Neuronal stem cell (in vitro differentiated cells): ENCODE measurements at regions not wholly inside any gene's neighbourhood (a gene's known extent, or its start where the extent isn't known, plus 50 kb on each side); places are given as distances from the start of the nearest gene placed in this dataset.
"Not testable (repeated sequence)": the region's sequence is repeated elsewhere in the genome, so short reads cannot be mapped to it uniquely, and the experiment has no call there.

Source experiments
- DNase-seq: peaks from one replicate; pipeline ENCODE4 v3.0.0-alpha.2; 2013; ENCODE audit warnings: low spot score
- H2AFZ ChIP-seq: one replicate; pipeline ENCODE4 v1.6.1; 2013; ENCODE audit warnings: mild to moderate bottlenecking, low read length, inconsistent platforms
- H2AK5ac ChIP-seq: 2 replicates; pipeline ENCODE4 v1.6.1; 2013; ENCODE audit warnings: low read depth, mild to moderate bottlenecking, inconsistent platforms, low read length, moderate library complexity, mixed read lengths
- H2BK120ac ChIP-seq: 2 replicates; pipeline ENCODE4 v1.6.1; 2013; ENCODE audit warnings: low read depth, mild to moderate bottlenecking, inconsistent platforms, low read length, moderate library complexity, mixed read lengths
- H2BK12ac ChIP-seq: one replicate; pipeline ENCODE4 v1.6.1; 2013; ENCODE audit warnings: low read length, inconsistent platforms
- H2BK15ac ChIP-seq: 2 replicates; pipeline ENCODE4 v1.6.1; 2013; ENCODE audit warnings: mild to moderate bottlenecking, low read length, inconsistent platforms, mixed read lengths
- H2BK5ac ChIP-seq: one replicate; pipeline ENCODE4 v1.6.1; 2013; ENCODE audit warnings: inconsistent platforms, mild to moderate bottlenecking, low read length, moderate library complexity
- H3K14ac ChIP-seq: one replicate; pipeline ENCODE4 v1.6.1; 2013; ENCODE audit warnings: low read length, inconsistent platforms
- H3K18ac ChIP-seq: 2 replicates; pipeline ENCODE4 v1.6.1; 2013; ENCODE audit warnings: low read length, inconsistent platforms
- H3K23ac ChIP-seq: 2 replicates; pipeline ENCODE4 v1.6.1; 2013; ENCODE audit warnings: low read depth, mild to moderate bottlenecking, mixed read lengths, low read length, inconsistent platforms; ENCODE audit not compliant: poor library complexity
- H3K27ac ChIP-seq: replicated peaks from 3 replicates; pipeline ENCODE4 v1.5.1; 2013; ENCODE audit warnings: low read length, inconsistent platforms
- H3K27me3 ChIP-seq, 3 experiments: 2 replicates each; pipeline ENCODE4 v1.6.1; 2013; ENCODE audit warnings: low read length in 3 of 3, mild to moderate bottlenecking in 2 of 3, inconsistent platforms in 1 of 3, low read depth in 1 of 3, mixed read lengths in 1 of 3, moderate library complexity in 1 of 3; ENCODE audit not compliant: control insufficient read depth in 3 of 3, insufficient read depth in 3 of 3
- H3K36me3 ChIP-seq, 2 donors: replicated peaks in 1 of 2; 2 replicates each; pipeline ENCODE4 v1.6.1; 2013; ENCODE audit warnings: low read length in 2 of 2; ENCODE audit not compliant: control insufficient read depth in 2 of 2, insufficient read depth in 2 of 2
- H3K4ac ChIP-seq: 2 replicates; pipeline ENCODE4 v1.6.1; 2013; ENCODE audit warnings: inconsistent platforms, mild to moderate bottlenecking, low read length, moderate library complexity
- H3K4me1 ChIP-seq, 2 donors: 1 replicate in 1 of 2; 2 replicates in 1 of 2; pipeline ENCODE4 v1.6.1; 2013; ENCODE audit warnings: low read length in 2 of 2, low read depth in 1 of 2; ENCODE audit not compliant: control insufficient read depth in 2 of 2, insufficient read depth in 1 of 2
- H3K4me2 ChIP-seq: one replicate; pipeline ENCODE4 v1.6.1; 2013; ENCODE audit warnings: mild to moderate bottlenecking, low read length, inconsistent platforms; ENCODE audit not compliant: insufficient read depth, poor library complexity, severe bottlenecking
- H3K4me3 ChIP-seq, 2 donors: 2 replicates each; pipeline ENCODE4 v1.5.1; 2013; ENCODE audit warnings: low read length in 2 of 2, mild to moderate bottlenecking in 2 of 2, inconsistent platforms in 1 of 2, moderate library complexity in 1 of 2
- H3K79me1 ChIP-seq: one replicate; pipeline ENCODE4 v1.6.1; 2013; ENCODE audit warnings: low read depth, mild to moderate bottlenecking, inconsistent platforms, low read length, moderate library complexity
- H3K9ac ChIP-seq: one replicate; pipeline ENCODE4 v1.6.1; 2013; ENCODE audit warnings: mild to moderate bottlenecking, low read depth, low read length, inconsistent platforms; ENCODE audit not compliant: poor library complexity
- H3K9me3 ChIP-seq, 2 donors: replicated peaks in 1 of 2; 2 replicates each; pipeline versions ENCODE3 to v1.6.1; 2013; ENCODE audit warnings: low read length in 2 of 2, mild to moderate bottlenecking in 2 of 2, inconsistent platforms in 1 of 2, low read depth in 1 of 2, mixed read lengths in 1 of 2, moderate library complexity in 1 of 2; ENCODE audit not compliant: control insufficient read depth in 2 of 2, insufficient read depth in 1 of 2
- H4K8ac ChIP-seq: one replicate; pipeline ENCODE4 v1.6.1; 2013; ENCODE audit warnings: low read depth, mild to moderate bottlenecking, inconsistent platforms, low read length, moderate library complexity
- H4K91ac ChIP-seq: one replicate; pipeline ENCODE4 v1.6.1; 2013; ENCODE audit warnings: low read length, low read depth, mild to moderate bottlenecking, inconsistent platforms; ENCODE audit not compliant: poor library complexity
- WGBS, 2 donors: extraction: QIAGEN DNeasy Blood & Tissue Kit; methylation state at CpG; one replicate each; pipeline ENCODE4 v1.1.7; 2013; ENCODE audit warnings: missing lambda C conversion rate in 2 of 2, mixed read lengths in 1 of 2; ENCODE audit not compliant: insufficient read length in 2 of 2, insufficient replicate concordance in 1 of 2; ENCODE audit errors: extremely low coverage in 2 of 2; 5-methylcytosine and 5-hydroxymethylcytosine counted together

- Histone ChIP-seq H2BK5ac (no peak overlapping the region), H3K27ac (no peak overlapping the region), H2AFZ (peak overlapping the region; percentile 39), H3K4me3 (no peak overlapping the region), H3K4me1 (peaks cover 11 to 27% of the 10 kb centered on the region in 2 donors), H3K36me3 (no peaks in the 10 kb centered on the region), H3K9me3 (no peaks in the 10 kb centered on the region), H3K23ac (no peak overlapping the region), H4K8ac (no peak overlapping the region), H2AK5ac (peak overlapping the region; percentile 6), H3K4me2 (no peak overlapping the region), H3K14ac (no peak overlapping the region), H3K79me1 (no peaks in the 10 kb centered on the region), H2BK12ac (no peak overlapping the region), H2BK15ac (no peak overlapping the region), H3K4ac (no peak overlapping the region), H3K18ac (no peak overlapping the region), H3K9ac (no peak overlapping the region), H4K91ac (no peak overlapping the region), H2BK120ac (no peak overlapping the region), H3K27me3 (no peaks in the 10 kb centered on the region)
- WGBS, 2 donors, result no CpG with 5 or more reads among the region's 7 CpGs
- DNase-seq, result no peak
Observed at GRCh38 chr2:6186332-6187151, 494.4 kb downstream of the SOX11 start.

GRCh38 chr2:6196449-6196848, 504.3 kb downstream of the SOX11 start:
- Histone ChIP-seq H2AK5ac (no peak overlapping the region), H3K79me1 (no peaks in the 10 kb centered on the region), H3K4me3 (no peak overlapping the region), H2BK12ac (no peak overlapping the region), H4K8ac (no peak overlapping the region), H3K4me2 (no peak overlapping the region), H3K27ac (no peak overlapping the region), H4K91ac (no peak overlapping the region), H3K27me3 (no peaks in the 10 kb centered on the region), H3K18ac (no peak overlapping the region), H3K23ac (no peak overlapping the region), H3K9me3 (peaks cover 3 to 25% of the 10 kb centered on the region in 2 donors), H2BK15ac (no peak overlapping the region), H3K36me3 (no peaks in the 10 kb centered on the region), H3K4ac (no peak overlapping the region), H2AFZ (peak overlapping the region; percentile 0), H3K14ac (no peak overlapping the region), H2BK120ac (no peak overlapping the region), H3K4me1 (peaks cover 3 to 4% of the 10 kb centered on the region in 2 donors), H2BK5ac (no peak overlapping the region), H3K9ac (no peak overlapping the region)
- DNase-seq, result no peak
- WGBS, 2 donors, result no CpG with 5 or more reads among the region's 1 CpG

GRCh38 chr2:6198370-6198919, 506.3 kb downstream of the SOX11 start:
- H2BK5ac ChIP-seq, H3K79me1 ChIP-seq, H3K4ac ChIP-seq, H3K4me2 ChIP-seq, H2BK15ac ChIP-seq, H3K14ac ChIP-seq, H3K18ac ChIP-seq, H3K23ac ChIP-seq, H3K4me3 ChIP-seq, H4K8ac ChIP-seq, H2BK120ac ChIP-seq, H3K27ac ChIP-seq, H3K27me3 ChIP-seq, H3K9ac ChIP-seq, H2AK5ac ChIP-seq, DNase-seq, H3K4me1 ChIP-seq, H2AFZ ChIP-seq, H3K36me3 ChIP-seq, H4K91ac ChIP-seq, H2BK12ac ChIP-seq: not testable (repeated sequence)
- WGBS, 2 donors, result no CpG with 5 or more reads among the region's 6 CpGs
- H3K9me3 ChIP-seq, result peaks cover 3 to 25% of the 10 kb centered on the region in 2 donors

GRCh38 chr2:6202756-6203155, 510.6 kb downstream of the SOX11 start:
- H3K9me3 ChIP-seq, result peaks cover 3 to 19% of the 10 kb centered on the region in 2 donors
- H3K27me3 ChIP-seq, result no peaks in the 10 kb centered on the region
- H2AFZ ChIP-seq, result no peak overlapping the region
- H3K14ac ChIP-seq, result no peak overlapping the region
- no peak overlapping the region for H2BK120ac ChIP-seq
- no peak overlapping the region for H2BK12ac ChIP-seq
- no peaks in the 10 kb centered on the region for H3K36me3 ChIP-seq
- H3K4me1 ChIP-seq, result no peaks in the 10 kb centered on the region
- no peaks in the 10 kb centered on the region for H3K79me1 ChIP-seq
- no peak overlapping the region for H3K4me3 ChIP-seq
- no CpG with 5 or more reads among the region's 5 CpGs for WGBS, 2 donors
- no peak overlapping the region for H2BK5ac ChIP-seq
- no peak overlapping the region for H3K18ac ChIP-seq
- no peak overlapping the region for H3K23ac ChIP-seq
- H3K4me2 ChIP-seq, result no peak overlapping the region
- no peak overlapping the region for H3K4ac ChIP-seq
- H4K8ac ChIP-seq, result no peak overlapping the region
- no peak overlapping the region for H3K27ac ChIP-seq
- no peak overlapping the region for H4K91ac ChIP-seq
- no peak for DNase-seq
- H2AK5ac ChIP-seq, result no peak overlapping the region
- no peak overlapping the region for H2BK15ac ChIP-seq
- no peak overlapping the region for H3K9ac ChIP-seq
